ENCODE measurements at regions not wholly inside any gene's neighbourhood (a gene's known extent, or its start where the extent isn't known, plus 50 kb on each side); places are given as distances from the start of the nearest gene placed in this dataset.

DNA sequence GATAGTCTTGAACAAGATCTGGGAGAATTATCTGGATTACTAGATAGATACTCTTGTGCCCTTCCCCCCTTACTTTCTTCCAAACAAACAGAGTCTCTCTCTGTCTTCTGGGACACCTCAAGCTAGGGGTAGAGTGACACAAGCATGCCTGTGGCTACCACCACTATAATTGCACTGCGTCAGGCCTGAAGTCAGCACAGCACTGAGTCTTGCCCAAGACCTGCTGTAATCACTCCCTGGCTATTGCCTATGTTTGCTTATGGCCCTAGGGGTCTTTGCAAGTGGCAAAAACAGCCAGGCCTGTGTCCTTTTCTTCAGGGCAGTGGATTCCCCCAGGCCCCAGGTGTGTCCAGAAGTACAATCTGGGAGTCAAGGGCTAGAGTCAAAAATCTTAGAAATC is 106.6 kb downstream of the SLC5A7 start:
- H3K4me1 Mint-ChIP-seq (ENCODE audit: unreplicated experiment): no peaks in the 10 kb centered on the region
- H3K27me3 Mint-ChIP-seq (ENCODE audit: unreplicated experiment): peaks cover 15% of the 10 kb centered on the region
- TF ChIP-seq, protein P1, sequence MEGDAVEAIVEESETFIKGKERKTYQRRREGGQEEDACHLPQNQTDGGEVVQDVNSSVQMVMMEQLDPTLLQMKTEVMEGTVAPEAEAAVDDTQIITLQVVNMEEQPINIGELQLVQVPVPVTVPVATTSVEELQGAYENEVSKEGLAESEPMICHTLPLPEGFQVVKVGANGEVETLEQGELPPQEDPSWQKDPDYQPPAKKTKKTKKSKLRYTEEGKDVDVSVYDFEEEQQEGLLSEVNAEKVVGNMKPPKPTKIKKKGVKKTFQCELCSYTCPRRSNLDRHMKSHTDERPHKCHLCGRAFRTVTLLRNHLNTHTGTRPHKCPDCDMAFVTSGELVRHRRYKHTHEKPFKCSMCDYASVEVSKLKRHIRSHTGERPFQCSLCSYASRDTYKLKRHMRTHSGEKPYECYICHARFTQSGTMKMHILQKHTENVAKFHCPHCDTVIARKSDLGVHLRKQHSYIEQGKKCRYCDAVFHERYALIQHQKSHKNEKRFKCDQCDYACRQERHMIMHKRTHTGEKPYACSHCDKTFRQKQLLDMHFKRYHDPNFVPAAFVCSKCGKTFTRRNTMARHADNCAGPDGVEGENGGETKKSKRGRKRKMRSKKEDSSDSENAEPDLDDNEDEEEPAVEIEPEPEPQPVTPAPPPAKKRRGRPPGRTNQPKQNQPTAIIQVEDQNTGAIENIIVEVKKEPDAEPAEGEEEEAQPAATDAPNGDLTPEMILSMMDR (IDR thresholded peaks at IDR 0.05): no peak
- DNase-seq (ENCODE audit: extremely low spot score, unreplicated experiment): no peak
- no peak overlapping the region for H3K4me3 Mint-ChIP-seq (ENCODE audit: unreplicated experiment)
- no peaks in the 10 kb centered on the region for H3K36me3 Mint-ChIP-seq (ENCODE audit: unreplicated experiment)
- no peak overlapping the region for H3K27ac Mint-ChIP-seq (ENCODE audit: unreplicated experiment)
- no peaks in the 10 kb centered on the region for H3K9me3 Mint-ChIP-seq (ENCODE audit: unreplicated experiment)

DNA sequence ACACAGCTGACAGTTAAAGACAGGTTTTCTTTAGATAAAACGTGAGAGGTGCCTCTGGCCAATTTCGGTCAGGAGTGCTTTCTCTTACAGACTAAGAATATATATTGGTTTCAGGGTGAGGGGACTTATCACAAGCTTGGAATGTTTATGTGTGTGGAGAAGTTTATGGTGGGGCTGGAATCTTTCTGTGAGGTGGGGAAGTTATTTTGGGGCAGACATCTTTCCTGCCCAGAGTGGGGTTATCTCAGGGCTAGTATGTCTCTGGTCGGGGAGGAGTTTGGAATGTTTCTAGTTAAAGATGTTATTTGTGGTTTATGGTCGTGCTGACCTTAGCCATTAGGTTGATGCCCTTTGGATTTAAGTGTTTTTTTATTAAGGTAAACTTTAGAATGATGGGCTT is 115.2 kb downstream of the SLC5A7 start:
- Mint-ChIP-seq H3K27me3 (ENCODE audit: unreplicated experiment) (peaks cover 19% of the 10 kb centered on the region), H3K9me3 (ENCODE audit: unreplicated experiment) (no peaks in the 10 kb centered on the region), H3K27ac (ENCODE audit: unreplicated experiment) (no peak overlapping the region), H3K4me1 (ENCODE audit: unreplicated experiment) (no peaks in the 10 kb centered on the region), H3K4me3 (ENCODE audit: unreplicated experiment) (no peak overlapping the region), H3K36me3 (ENCODE audit: unreplicated experiment) (no peaks in the 10 kb centered on the region)
- TF ChIP-seq, protein P1 (IDR thresholded peaks at IDR 0.05): no peak
- no peak for DNase-seq (ENCODE audit: extremely low spot score, unreplicated experiment)

DNA sequence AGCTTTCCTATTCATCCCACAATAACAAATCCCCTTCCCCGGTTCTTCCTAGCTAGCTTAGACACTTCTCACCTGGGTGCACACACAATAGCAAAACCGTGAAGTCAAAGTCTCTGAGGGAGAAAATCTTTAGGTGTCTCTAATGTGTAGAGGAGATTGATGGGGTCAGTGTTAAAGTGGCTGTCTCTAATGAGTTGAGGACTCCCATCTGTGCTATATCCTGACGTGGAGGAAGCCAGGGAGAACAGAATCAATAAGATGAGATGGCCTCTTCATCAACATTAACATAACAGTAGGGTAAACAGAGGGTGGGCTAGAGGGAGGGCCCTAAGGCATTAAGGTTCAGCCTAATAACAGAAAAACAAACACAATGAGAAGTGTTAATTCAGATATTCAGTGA is 120.4 kb downstream of the SLC5A7 start:
- Mint-ChIP-seq H3K4me1 (ENCODE audit: unreplicated experiment) (no peaks in the 10 kb centered on the region), H3K27me3 (ENCODE audit: unreplicated experiment) (peaks cover 27% of the 10 kb centered on the region), H3K4me3 (ENCODE audit: unreplicated experiment) (no peak overlapping the region), H3K27ac (ENCODE audit: unreplicated experiment) (no peak overlapping the region), H3K36me3 (ENCODE audit: unreplicated experiment) (no peaks in the 10 kb centered on the region), H3K9me3 (ENCODE audit: unreplicated experiment) (peaks cover 14% of the 10 kb centered on the region)
- DNase-seq (ENCODE audit: extremely low spot score, unreplicated experiment): no peak
- TF ChIP-seq, protein P1 (IDR thresholded peaks at IDR 0.05): no peak

DNA sequence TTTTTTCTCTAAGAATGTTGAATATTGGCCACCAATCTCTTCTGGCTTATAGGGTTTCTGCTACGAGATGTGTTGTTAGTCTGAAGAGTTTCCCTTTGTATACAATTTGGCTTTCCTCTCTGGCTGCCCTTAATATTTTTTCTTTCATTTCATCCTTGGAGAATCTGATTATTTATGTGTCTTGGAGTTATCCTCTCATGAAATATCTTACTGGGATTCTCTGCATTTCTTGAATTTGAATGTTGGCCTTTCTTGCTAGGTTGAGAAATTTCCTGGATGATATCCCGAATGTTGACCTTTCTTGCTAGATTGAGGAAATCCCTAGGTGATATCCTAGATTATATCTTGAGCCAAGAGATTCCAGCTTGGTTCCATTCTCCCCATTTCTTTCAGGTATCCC is 125.6 kb downstream of the SLC5A7 start:
- peaks cover 22% of the 10 kb centered on the region for H3K9me3 Mint-ChIP-seq (ENCODE audit: unreplicated experiment)
- TF ChIP-seq, protein P1 (IDR thresholded peaks at IDR 0.05): no peak
- no peak overlapping the region for H3K27ac Mint-ChIP-seq (ENCODE audit: unreplicated experiment)
- peaks cover 23% of the 10 kb centered on the region for H3K27me3 Mint-ChIP-seq (ENCODE audit: unreplicated experiment)
- H3K4me1 Mint-ChIP-seq (ENCODE audit: unreplicated experiment): no peaks in the 10 kb centered on the region
- no peak for DNase-seq (ENCODE audit: extremely low spot score, unreplicated experiment)
- H3K36me3 Mint-ChIP-seq (ENCODE audit: unreplicated experiment): no peaks in the 10 kb centered on the region
- H3K4me3 Mint-ChIP-seq (ENCODE audit: unreplicated experiment): no peak overlapping the region

DNA sequence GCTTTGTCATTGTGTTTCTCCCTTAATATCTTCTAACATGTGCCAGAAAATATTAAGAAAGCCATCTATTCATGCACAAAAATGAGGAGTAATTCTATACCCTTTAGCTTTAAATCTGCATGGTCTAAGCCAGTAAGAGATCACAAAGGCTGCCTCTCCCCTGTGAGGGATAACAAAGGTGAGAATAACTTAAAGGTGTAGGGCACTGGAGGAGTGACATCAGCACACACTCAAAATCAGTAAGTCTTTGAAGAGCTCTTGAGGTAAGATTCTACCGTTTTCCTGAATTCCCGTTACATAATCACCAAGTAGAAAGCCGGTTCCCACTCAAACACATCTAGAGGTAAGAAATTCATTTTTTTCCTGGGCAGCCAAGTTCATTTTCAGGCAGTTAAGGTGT is 123.9 kb upstream of the SULT1C3 start:
- Mint-ChIP-seq H3K27me3 (ENCODE audit: unreplicated experiment) (peaks cover 25% of the 10 kb centered on the region), H3K27ac (ENCODE audit: unreplicated experiment) (no peak overlapping the region), H3K36me3 (ENCODE audit: unreplicated experiment) (no peaks in the 10 kb centered on the region), H3K4me1 (ENCODE audit: unreplicated experiment) (no peaks in the 10 kb centered on the region), H3K9me3 (ENCODE audit: unreplicated experiment) (peaks cover 14% of the 10 kb centered on the region), H3K4me3 (ENCODE audit: unreplicated experiment) (no peak overlapping the region)
- TF ChIP-seq, protein P1 (IDR thresholded peaks at IDR 0.05): no peak
- DNase-seq (ENCODE audit: extremely low spot score, unreplicated experiment): no peak

Data from osteocyte (in vitro differentiated cells).